H1 (cell line): ENCODE measurements at regions not wholly inside any gene's neighbourhood (a gene's known extent, or its start where the extent isn't known, plus 50 kb on each side); places are given as distances from the start of the nearest gene placed in this dataset.

ENCODE experiments used
- ASH2L ChIP-seq: fragments of 200-600, 300-600 bp; sonication (generic); IDR thresholded peaks from one replicate; pipeline ENCODE4 v1.7.1; 2017; ENCODE audit warnings: low read length
- CBX8 ChIP-seq: fragments of 300-800, 300-1000 bp; sonication (generic); IDR thresholded peaks from 2 replicates; pipeline ENCODE4 v1.7.1; 2016; ENCODE audit warnings: low read depth, low read length, borderline replicate concordance
- CEBPB ChIP-seq: IDR thresholded peaks from 2 replicates; pipeline ENCODE4 v1.6.1; 2012; ENCODE audit warnings: low read depth, low read length
- EGR1 ChIP-seq: IDR thresholded peaks from 2 replicates; pipeline ENCODE4 v1.6.1; 2011; ENCODE audit warnings: low read depth, low read length, borderline replicate concordance
- EZH2 ChIP-seq: fragments of 200-600 bp; sonication (generic); IDR thresholded peaks from 2 replicates; pipeline ENCODE4 v1.7.1; 2012; ENCODE audit warnings: low read depth, mild to moderate bottlenecking, moderate library complexity, low read length, inconsistent platforms; ENCODE audit not compliant: severe bottlenecking
- NRF1 ChIP-seq: IDR thresholded peaks from 2 replicates; pipeline ENCODE4 v1.6.1; 2011; ENCODE audit warnings: mild to moderate bottlenecking, low read depth, low read length, improper control_type of control experiment
- POLR2A ChIP-seq, 2 experiments: IDR thresholded peaks; 1 replicate in 1 of 2; 2 replicates in 1 of 2; pipeline ENCODE4 v1.6.1; 2011; ENCODE audit warnings: low read depth in 2 of 2, low read length in 2 of 2, mild to moderate bottlenecking in 2 of 2; ENCODE audit errors: control extremely low read depth in 1 of 2
- SUZ12 ChIP-seq: fragments of 200-600 bp; sonication (generic); IDR thresholded peaks from 2 replicates; pipeline ENCODE4 v1.6.1; 2012; ENCODE audit warnings: mild to moderate bottlenecking, inconsistent platforms, low read length, moderate library complexity, mixed read lengths
- TAF1 ChIP-seq: IDR thresholded peaks from 2 replicates; pipeline ENCODE4 v1.6.1; 2011; ENCODE audit warnings: mild to moderate bottlenecking, low read depth, low read length
- TEAD4 ChIP-seq: IDR thresholded peaks from 2 replicates; pipeline ENCODE4 v1.6.1; 2012; ENCODE audit warnings: low read depth, low read length, inconsistent platforms, mixed read lengths
- YY1 ChIP-seq: IDR thresholded peaks from 2 replicates; pipeline ENCODE4 v1.6.1; 2011; ENCODE audit warnings: low read depth, mild to moderate bottlenecking, low read length
- ZNF274 ChIP-seq: IDR thresholded peaks from 2 replicates; pipeline ENCODE4 v1.7.0; 2012; ENCODE audit warnings: low read length, borderline replicate concordance; ENCODE audit errors: extremely low read depth
- TF ChIP-seq, protein P1 (sequence below), 3 experiments: IDR thresholded peaks; 1 replicate in 2 of 3; 2 replicates in 1 of 3; pipeline versions ENCODE4 v1.5.1 to v1.6.1; 2011; ENCODE audit warnings: low read length in 3 of 3, mild to moderate bottlenecking in 3 of 3, inconsistent platforms in 2 of 3, low read depth in 1 of 3, moderate library complexity in 1 of 3; ENCODE audit not compliant: insufficient read depth in 1 of 3; ENCODE audit errors: control extremely low read depth in 1 of 3

DNA sequence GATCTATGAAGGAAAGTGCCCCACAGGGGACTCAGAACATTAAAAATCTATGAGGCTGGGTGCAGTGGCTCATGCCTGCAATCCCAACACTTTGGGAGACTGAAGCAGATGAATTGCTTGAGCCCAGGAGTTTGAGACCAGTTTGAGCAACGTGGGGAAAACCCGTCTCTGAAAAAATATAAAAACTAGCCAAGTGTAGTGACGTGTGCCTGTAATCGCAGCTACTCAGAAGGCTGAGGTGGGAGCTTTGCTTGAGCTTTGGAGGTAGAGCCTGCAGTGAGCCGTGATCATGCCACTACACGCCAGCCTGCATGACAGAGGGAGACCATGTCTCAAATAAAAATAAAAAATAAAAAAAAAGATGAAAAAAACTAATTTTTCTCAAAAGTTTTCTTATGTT lies 1070.6 kb downstream of the PCDH9 start:
- TF ChIP-seq CEBPB (no peak), ASH2L (no peak), TEAD4 (no peak), EGR1 (no peak), POLR2A (IDR thresholded peaks at IDR 0.05; ENCODE audit: control extremely low read depth in 1 of 2, low read depth in 2 of 2, low read length in 2 of 2) (no peak), EZH2 (no peak), YY1 (no peak), CBX8 (no peak), SUZ12 (no peak), TAF1 (no peak), NRF1 (no peak), ZNF274 (no peak)
- TF ChIP-seq, protein P1, sequence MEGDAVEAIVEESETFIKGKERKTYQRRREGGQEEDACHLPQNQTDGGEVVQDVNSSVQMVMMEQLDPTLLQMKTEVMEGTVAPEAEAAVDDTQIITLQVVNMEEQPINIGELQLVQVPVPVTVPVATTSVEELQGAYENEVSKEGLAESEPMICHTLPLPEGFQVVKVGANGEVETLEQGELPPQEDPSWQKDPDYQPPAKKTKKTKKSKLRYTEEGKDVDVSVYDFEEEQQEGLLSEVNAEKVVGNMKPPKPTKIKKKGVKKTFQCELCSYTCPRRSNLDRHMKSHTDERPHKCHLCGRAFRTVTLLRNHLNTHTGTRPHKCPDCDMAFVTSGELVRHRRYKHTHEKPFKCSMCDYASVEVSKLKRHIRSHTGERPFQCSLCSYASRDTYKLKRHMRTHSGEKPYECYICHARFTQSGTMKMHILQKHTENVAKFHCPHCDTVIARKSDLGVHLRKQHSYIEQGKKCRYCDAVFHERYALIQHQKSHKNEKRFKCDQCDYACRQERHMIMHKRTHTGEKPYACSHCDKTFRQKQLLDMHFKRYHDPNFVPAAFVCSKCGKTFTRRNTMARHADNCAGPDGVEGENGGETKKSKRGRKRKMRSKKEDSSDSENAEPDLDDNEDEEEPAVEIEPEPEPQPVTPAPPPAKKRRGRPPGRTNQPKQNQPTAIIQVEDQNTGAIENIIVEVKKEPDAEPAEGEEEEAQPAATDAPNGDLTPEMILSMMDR (IDR thresholded peaks at IDR 0.05; ENCODE audit: control extremely low read depth in 1 of 3, insufficient read depth in 1 of 3, low read depth in 1 of 3, low read length in 3 of 3), result no peak
